Heart right ventricle (tissue), 16 donors: ENCODE measurements at regions not wholly inside any gene's neighbourhood (a gene's known extent, or its start where the extent isn't known, plus 50 kb on each side); places are given as distances from the start of the nearest gene placed in this dataset.

Source experiments
- ATAC-seq, 8 donors: fragments of 200-7000 bp; cut with Tn5 transposase; one replicate each; pipeline ENCODE4 v1.9.1; 2020; ENCODE audit warnings: mild to moderate bottlenecking in 8 of 8, moderate library complexity in 8 of 8, moderate number of reproducible peaks in 1 of 8
- DNase-seq, 2 donors: peaks; one replicate each; pipeline ENCODE4 v3.0.0-alpha.2; 2020
- H3K27ac ChIP-seq, 10 donors: fragments of 200-600 bp; sonication (generic) in 2 of 10; one replicate each; pipeline versions ENCODE4 v1.5.0 to v1.8.0; 2020 to 2022; ENCODE audit warnings: mild to moderate bottlenecking in 3 of 10
- H3K27me3 ChIP-seq, 7 donors: fragments of 200-600 bp; one replicate each; pipeline ENCODE4 v1.8.0; 2021 to 2022; ENCODE audit warnings: mild to moderate bottlenecking in 2 of 7
- H3K36me3 ChIP-seq, 9 donors: fragments of 200-600 bp; sonication (generic) in 1 of 9; one replicate each; pipeline versions ENCODE4 v1.5.0 to v1.8.0; 2020 to 2022; ENCODE audit warnings: mild to moderate bottlenecking in 2 of 9
- H3K4me1 ChIP-seq, 9 donors: fragments of 200-600 bp; sonication (generic) in 1 of 9; one replicate each; pipeline versions ENCODE4 v1.5.0 to v1.8.0; 2020 to 2022; ENCODE audit warnings: mild to moderate bottlenecking in 4 of 9
- H3K4me3 ChIP-seq, 10 donors: fragments of 200-600 bp; sonication (generic) in 2 of 10; one replicate each; pipeline versions ENCODE4 v1.5.0 to v1.8.0; 2020 to 2022; ENCODE audit warnings: mild to moderate bottlenecking in 7 of 10, moderate library complexity in 2 of 10
- H3K9me3 ChIP-seq, 11 donors: fragments of 200-600 bp in 10 of 11; sonication (generic) in 2 of 11; one replicate each; pipeline versions ENCODE4 v1.5.0 to v1.8.0; 2013 to 2022; ENCODE audit warnings: mild to moderate bottlenecking in 2 of 11, control low read depth in 1 of 11, moderate library complexity in 1 of 11
- CTCF ChIP-seq, 9 donors: fragments of 200-600 bp; sonication (generic) in 2 of 9; IDR thresholded peaks; one replicate each; pipeline versions ENCODE4 v1.5.0 to v1.8.0; 2021 to 2022; ENCODE audit warnings: antibody characterized with exemption in 9 of 9, mild to moderate bottlenecking in 5 of 9, moderate library complexity in 1 of 9
- WGBS, 2 donors: extraction: QIAGEN DNeasy Blood & Tissue Kit; methylation state at CpG; one replicate each; pipeline ENCODE4 v1.1.7; 2013; ENCODE audit warnings: inconsistent platforms in 1 of 2; 5-methylcytosine and 5-hydroxymethylcytosine counted together
- intact Hi-C, 10 donors: fragments of 100-400 bp; cut with DNase I; formaldehyde crosslinking; loops; one replicate each; pipeline versions ENCODE4 v1.11.1 to v1.14.2; 2022
- donor health status: Arrhythmogenic right ventricular cardiomyopathy.
- donor health status: ischemic (EF 13 %, LVEDD 7.1; RV severe dilation, severe dysfunction).
- donor health status: healthy with polysubstance abuse.
- donor health status: DM: no; HTN: yes; CAD: no.
- donor health status: DM: no; HTN: no; CAD: no.
- donor health status: ischemic (EF 25% LVEDD 6.9; RV normal size, moderate dysfunction).
- donor health status: ischemic (EF 25% LVEDD 5.7; RV mildly dilated, moderate dysfunction).
- donor health status: healthy.
- donor health status: DM: yes; HTN: yes; CAD: no.
- donor health status: Ischemic cardiomyopathy.
- donor health status: ischemic (EF 35%, LVEDD 5.7; RV mildly dilated, moderate dysfunction).
- donor health status: nonischemic (EF 11% LVEDD 7.7; RV severe dilation, severe dysfunction).
- donor health status: DM: yes; HTN: yes; CAD: no.
- donor health status: PGD.
- donor health status: ischemic (EF 29% LVEDD 5.4; RV normal size, mild dysfunction).
- donor health status: nonischemic (EF 23%, LVEDD 6.1; RV moderate dilation, normal function).

GRCh38 chr17:69779378-69780214 is 295.4 kb upstream of the KCNJ16 start:
- no peak for TF ChIP-seq CTCF (IDR thresholded peaks at IDR 0.05)
- DNase-seq (no peak), ATAC-seq (no peak)
- Histone ChIP-seq H3K4me3 (no peak overlapping the region), H3K27me3 (no peaks in the 10 kb centered on the region), H3K36me3 (no peaks in the 10 kb centered on the region), H3K4me1 (no peaks in the 10 kb centered on the region), H3K27ac (no peak overlapping the region), H3K9me3 (peaks cover 0 to 12% (median 0%) of the 10 kb centered on the region in 11 donors)
- WGBS, 2 donors: 84 to 94% methylated on average over 8 of the region's 8 CpGs
- intact Hi-C loops: no loop called here

- ATAC-seq (no peak), DNase-seq (no peak)
- Histone ChIP-seq H3K36me3 (no peaks in the 10 kb centered on the region), H3K9me3 (peaks cover 0 to 12% (median 0%) of the 10 kb centered on the region in 11 donors), H3K4me1 (no peaks in the 10 kb centered on the region), H3K4me3 (no peak overlapping the region), H3K27me3 (no peaks in the 10 kb centered on the region), H3K27ac (no peak overlapping the region)
- intact Hi-C loops: no loop called here
- no peak for TF ChIP-seq CTCF (IDR thresholded peaks at IDR 0.05)
- 91 to 92% methylated on average over 3 of the region's 3 CpGs for WGBS, 2 donors
Measured at GRCh38 chr17:69783865-69784264, 291.2 kb upstream of the KCNJ16 start.

GRCh38 chr17:69788957-69789356 is 286.1 kb upstream of the KCNJ16 start:
- Histone ChIP-seq H3K4me3 (no peak overlapping the region), H3K9me3 (no peaks in the 10 kb centered on the region), H3K36me3 (no peaks in the 10 kb centered on the region), H3K27ac (no peak overlapping the region), H3K27me3 (no peaks in the 10 kb centered on the region), H3K4me1 (no peaks in the 10 kb centered on the region)
- ATAC-seq: no peak
- WGBS, 2 donors: 95 to 96% methylated on average over 2 of the region's 2 CpGs
- intact Hi-C loops: no loop called here
- no peak for TF ChIP-seq CTCF (IDR thresholded peaks at IDR 0.05)
- DNase-seq: no peak

GRCh38 chr17:69796078-69796477 is 278.9 kb upstream of the KCNJ16 start:
- intact Hi-C loops: loop anchor here in 1 of 10 donors (10.0 kb wide), 1 partner anchor 231 kb away; no protein-coding TSS in a partner anchor
- no peak overlapping the region for H3K4me3 ChIP-seq
- ATAC-seq (peak in 4 of 8 donors; percentile 25 to 54 (median 40)), DNase-seq (peak in 1 of 2 donors; percentile 13)
- no peak overlapping the region for H3K27ac ChIP-seq
- peaks cover 0 to 8% (median 0%) of the 10 kb centered on the region in 9 donors for H3K4me1 ChIP-seq
- WGBS, 2 donors: 25 to 47% methylated on average over 1 of the region's 1 CpG
- H3K9me3 ChIP-seq: peaks cover 0 to 5% (median 0%) of the 10 kb centered on the region in 11 donors
- H3K36me3 ChIP-seq: no peaks in the 10 kb centered on the region
- no peaks in the 10 kb centered on the region for H3K27me3 ChIP-seq
- TF ChIP-seq CTCF (IDR thresholded peaks at IDR 0.05): no peak
